ENCODE measurements at regions not wholly inside any gene's neighbourhood (a gene's known extent, or its start where the extent isn't known, plus 50 kb on each side); places are given as distances from the start of the nearest gene placed in this dataset.
A peak's percentile ranks its signal among the peaks of the same experiment; 100 is the strongest.

GRCh38 chr11:88231894-88232482 is 56.7 kb upstream of the RAB38 start:
- H3K4me3 ChIP-seq (replicated peaks; ENCODE audit: low read depth, low read length), result no peak overlapping the region
- TF ChIP-seq CTCF (IDR thresholded peaks at IDR 0.05; ENCODE audit: low read depth, low read length, missing control alignments), result peak; percentile 67
- DNase-seq (ENCODE audit: extremely low read depth, low read depth), result peak; percentile 43

GRCh38 chr11:88229303-88229702 is 54.1 kb upstream of the RAB38 start:
- H3K4me3 ChIP-seq (replicated peaks; ENCODE audit: low read depth, low read length), result no peak overlapping the region
- DNase-seq (ENCODE audit: extremely low read depth, low read depth), result no peak
- no peak for TF ChIP-seq CTCF (IDR thresholded peaks at IDR 0.05; ENCODE audit: low read depth, low read length, missing control alignments)
